ENCODE measurements at regions not wholly inside any gene's neighbourhood (a gene's known extent, or its start where the extent isn't known, plus 50 kb on each side); places are given as distances from the start of the nearest gene placed in this dataset.

GRCh38 chr5:105414067-105414466 is 1851.5 kb upstream of the NUDT12 start:
- H3K4me3 ChIP-seq (ENCODE audit: low read depth, low read length) = no peak overlapping the region
- H3K36me3 ChIP-seq (ENCODE audit: control insufficient read depth, insufficient read depth, low read length) = no peaks in the 10 kb centered on the region
- H3K27me3 ChIP-seq (ENCODE audit: control insufficient read depth, insufficient read depth, low read length) = no peaks in the 10 kb centered on the region
- no peak for FAIRE-seq
- DNase-seq (ENCODE audit: low read depth) = no peak
- TF ChIP-seq CTCF (IDR thresholded peaks at IDR 0.05; ENCODE audit: insufficient read depth, low read length, severe bottlenecking) = no peak

- Histone ChIP-seq H3K36me3 (ENCODE audit: control insufficient read depth, insufficient read depth, low read length) (no peaks in the 10 kb centered on the region), H3K4me3 (ENCODE audit: low read depth, low read length) (no peak overlapping the region), H3K27me3 (ENCODE audit: control insufficient read depth, insufficient read depth, low read length) (no peaks in the 10 kb centered on the region)
- FAIRE-seq = no peak
- no peak for DNase-seq (ENCODE audit: low read depth)
- TF ChIP-seq CTCF (IDR thresholded peaks at IDR 0.05; ENCODE audit: insufficient read depth, low read length, severe bottlenecking) = no peak
These were observed 1850.9 kb upstream of the NUDT12 start for GRCh38 chr5:105413406-105413990.

- no peak for DNase-seq (ENCODE audit: low read depth)
- no peak for TF ChIP-seq CTCF (IDR thresholded peaks at IDR 0.05; ENCODE audit: insufficient read depth, low read length, severe bottlenecking)
- no peak for FAIRE-seq
- no peaks in the 10 kb centered on the region for H3K27me3 ChIP-seq (ENCODE audit: control insufficient read depth, insufficient read depth, low read length)
- no peak overlapping the region for H3K4me3 ChIP-seq (ENCODE audit: low read depth, low read length)
- no peaks in the 10 kb centered on the region for H3K36me3 ChIP-seq (ENCODE audit: control insufficient read depth, insufficient read depth, low read length)
These were observed 1847.1 kb upstream of the NUDT12 start for GRCh38 chr5:105409695-105410094.

GRCh38 chr5:105407200-105407599 is 1844.6 kb upstream of the NUDT12 start:
- Histone ChIP-seq H3K4me3 (ENCODE audit: low read depth, low read length) (no peak overlapping the region), H3K36me3 (ENCODE audit: control insufficient read depth, insufficient read depth, low read length) (no peaks in the 10 kb centered on the region), H3K27me3 (ENCODE audit: control insufficient read depth, insufficient read depth, low read length) (no peaks in the 10 kb centered on the region)
- FAIRE-seq = no peak
- DNase-seq (ENCODE audit: low read depth) = no peak
- no peak for TF ChIP-seq CTCF (IDR thresholded peaks at IDR 0.05; ENCODE audit: insufficient read depth, low read length, severe bottlenecking)

- H3K4me3 ChIP-seq (ENCODE audit: low read depth, low read length) = no peak overlapping the region
- no peak for TF ChIP-seq CTCF (IDR thresholded peaks at IDR 0.05; ENCODE audit: insufficient read depth, low read length, severe bottlenecking)
- DNase-seq (ENCODE audit: low read depth) (no peak), FAIRE-seq (no peak)
- no peaks in the 10 kb centered on the region for H3K36me3 ChIP-seq (ENCODE audit: control insufficient read depth, insufficient read depth, low read length)
- H3K27me3 ChIP-seq (ENCODE audit: control insufficient read depth, insufficient read depth, low read length) = no peaks in the 10 kb centered on the region
These were observed 1835.2 kb upstream of the NUDT12 start for GRCh38 chr5:105397749-105398148.

- FAIRE-seq (no peak), DNase-seq (ENCODE audit: low read depth) (no peak)
- no peak overlapping the region for H3K4me3 ChIP-seq (ENCODE audit: low read depth, low read length)
- H3K36me3 ChIP-seq (ENCODE audit: control insufficient read depth, insufficient read depth, low read length) = no peaks in the 10 kb centered on the region
- TF ChIP-seq CTCF (IDR thresholded peaks at IDR 0.05; ENCODE audit: insufficient read depth, low read length, severe bottlenecking) = no peak
- H3K27me3 ChIP-seq (ENCODE audit: control insufficient read depth, insufficient read depth, low read length) = no peaks in the 10 kb centered on the region
These were observed 1830.1 kb upstream of the NUDT12 start for GRCh38 chr5:105392710-105393149.
